SH-SY5Y (cell line): ENCODE measurements at regions not wholly inside any gene's neighbourhood (a gene's known extent, or its start where the extent isn't known, plus 50 kb on each side); places are given as distances from the start of the nearest gene placed in this dataset.

Experiments
- GATA2 ChIP-seq: IDR thresholded peaks from 2 replicates; pipeline ENCODE4 v1.6.1; 2011; ENCODE audit warnings: mild to moderate bottlenecking, low read depth, low read length
- GATA3 ChIP-seq: IDR thresholded peaks from 2 replicates; pipeline ENCODE4 v1.6.1; 2011; ENCODE audit warnings: low read depth, mild to moderate bottlenecking, low read length, moderate library complexity

- TF ChIP-seq GATA2: no peak
- TF ChIP-seq GATA3: no peak
These were observed 106.2 kb downstream of the KCNJ12 start for GRCh38 chr17:21482189-21482865.
